ENCODE measurements at regions not wholly inside any gene's neighbourhood (a gene's known extent, or its start where the extent isn't known, plus 50 kb on each side); places are given as distances from the start of the nearest gene placed in this dataset.
"Not testable (repeated sequence)": the region's sequence is repeated elsewhere in the genome, so short reads cannot be mapped to it uniquely, and the experiment has no call there.

DNA sequence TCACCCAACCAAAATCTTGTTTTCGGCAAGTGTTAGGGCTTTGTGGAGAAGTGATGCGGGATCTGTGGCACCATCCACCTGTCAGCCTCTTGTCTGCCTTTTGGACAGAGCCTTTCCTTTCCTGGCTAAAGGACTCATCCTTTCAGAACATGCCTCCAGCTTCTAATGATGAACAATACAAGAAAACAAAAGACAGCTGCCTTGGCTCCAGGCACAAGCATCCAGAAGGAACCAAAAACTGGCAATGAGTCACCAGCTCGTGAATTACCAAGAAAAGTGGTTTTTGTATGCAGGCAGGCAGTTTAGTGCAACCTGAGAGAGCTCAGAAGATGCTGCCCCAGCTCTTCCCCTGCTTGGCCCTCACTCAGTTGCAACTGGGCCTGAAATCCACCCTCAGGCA is 84.6 kb upstream of the NAMPT start:
- DNase-seq (ENCODE audit: insufficient read length, low spot score) (no peak), FAIRE-seq (no peak)
- no peak for TF ChIP-seq CTCF (IDR thresholded peaks at IDR 0.05; ENCODE audit: insufficient read depth, missing control alignments)

GRCh38 chr7:106367664-106368063 is 82.9 kb upstream of the NAMPT start:
- TF ChIP-seq CTCF (IDR thresholded peaks at IDR 0.05; ENCODE audit: insufficient read depth, missing control alignments): no peak
- no peak for DNase-seq (ENCODE audit: insufficient read length, low spot score)

DNA sequence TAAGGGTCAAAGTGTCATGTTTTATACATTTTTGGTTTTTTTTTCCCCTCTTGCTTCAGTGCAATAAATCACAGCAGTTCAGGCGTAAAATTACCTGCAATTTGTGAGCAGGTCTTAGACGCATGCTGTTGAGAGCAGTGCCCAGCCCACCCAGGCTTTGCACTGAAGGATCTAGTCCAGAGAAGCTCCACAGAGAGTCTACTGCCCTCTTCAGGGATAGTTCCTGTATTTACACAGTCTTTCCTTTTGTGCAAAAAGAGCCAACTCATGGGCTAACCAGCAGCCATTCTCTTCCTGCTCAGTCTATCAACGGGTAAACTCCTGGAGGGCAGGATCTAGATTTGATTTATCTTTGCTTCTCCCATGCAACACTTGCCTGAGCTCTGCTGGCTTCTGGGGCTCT is 82.2 kb upstream of the NAMPT start:
- TF ChIP-seq CTCF (IDR thresholded peaks at IDR 0.05; ENCODE audit: insufficient read depth, missing control alignments): peak; percentile 33
- FAIRE-seq (no peak), DNase-seq (ENCODE audit: insufficient read length, low spot score) (no peak)

More at GRCh38 chr7:106367664-106368063, 82.9 kb upstream of the NAMPT start:
- FAIRE-seq: no peak

- FAIRE-seq (no peak), DNase-seq (ENCODE audit: insufficient read length, low spot score) (no peak)
- no peak for TF ChIP-seq CTCF (IDR thresholded peaks at IDR 0.05; ENCODE audit: insufficient read depth, missing control alignments)
These were observed 80.6 kb upstream of the NAMPT start for GRCh38 chr7:106365252-106366005.

- not testable (repeated sequence) for FAIRE-seq
These were observed 77.7 kb upstream of the NAMPT start for GRCh38 chr7:106362507-106362906.

DNA sequence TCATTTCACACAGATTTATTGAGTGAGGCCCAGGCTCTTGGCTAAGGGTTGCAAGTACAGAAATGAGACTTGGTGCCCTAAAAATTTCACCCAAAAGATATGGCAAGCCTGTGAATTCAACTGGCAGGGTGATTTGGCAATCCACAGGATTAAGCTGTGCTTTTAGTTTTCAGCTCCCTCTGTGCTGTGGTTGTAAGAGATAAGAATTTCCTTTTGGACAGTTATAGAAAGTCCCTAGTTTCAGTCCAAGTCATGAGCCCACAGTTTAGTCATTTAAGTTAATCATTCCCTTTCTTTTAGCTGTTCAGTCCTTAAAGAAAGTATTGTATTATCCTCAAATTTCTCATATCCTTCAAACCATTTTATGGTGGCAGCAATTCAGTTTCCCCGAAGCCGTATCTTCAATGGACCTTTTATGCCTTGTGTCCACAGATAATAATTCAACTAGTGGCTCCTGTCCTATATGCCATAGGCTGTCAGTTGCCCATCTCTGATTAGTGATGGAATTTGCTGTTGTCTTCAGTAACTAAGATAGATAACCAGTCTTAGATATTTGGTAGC is 73.4 kb upstream of the NAMPT start:
- DNase-seq (ENCODE audit: insufficient read length, low spot score) (no peak), FAIRE-seq (no peak)
- no peak for TF ChIP-seq CTCF (IDR thresholded peaks at IDR 0.05; ENCODE audit: insufficient read depth, missing control alignments)

More at GRCh38 chr7:106362507-106362906, 77.7 kb upstream of the NAMPT start:
- DNase-seq (ENCODE audit: insufficient read length, low spot score): not testable (repeated sequence)

- DNase-seq (ENCODE audit: insufficient read length, low spot score): no peak
- TF ChIP-seq CTCF (IDR thresholded peaks at IDR 0.05; ENCODE audit: insufficient read depth, missing control alignments): no peak
- FAIRE-seq: no peak
These were observed 72.9 kb upstream of the NAMPT start for GRCh38 chr7:106357675-106358074.
